Mesothelial cell of epicardium (in vitro differentiated cells): ENCODE measurements at regions not wholly inside any gene's neighbourhood (a gene's known extent, or its start where the extent isn't known, plus 50 kb on each side); places are given as distances from the start of the nearest gene placed in this dataset.
"Not testable (repeated sequence)": the region's sequence is repeated elsewhere in the genome, so short reads cannot be mapped to it uniquely, and the experiment has no call there.

Experiments used
- DNase-seq, 2 experiments: peaks; one replicate each; pipeline ENCODE4 v3.0.0; 2021; ENCODE audit warnings: low spot score in 2 of 2; ENCODE audit not compliant: unreplicated experiment in 2 of 2
- H3K27ac Mint-ChIP-seq: 2 replicates; pipeline ENCODE4 v1.8.0; 2021; ENCODE audit warnings: mixed read lengths
- H3K27me3 Mint-ChIP-seq: 2 replicates; pipeline ENCODE4 v1.8.0; 2021; ENCODE audit warnings: low read depth, mixed read lengths
- H3K36me3 Mint-ChIP-seq: 2 replicates; pipeline ENCODE4 v1.8.0; 2021; ENCODE audit warnings: mixed read lengths
- H3K4me1 Mint-ChIP-seq: 2 replicates; pipeline ENCODE4 v1.8.0; 2021; ENCODE audit warnings: mixed read lengths
- H3K4me3 Mint-ChIP-seq: 2 replicates; pipeline ENCODE4 v1.8.0; 2021; ENCODE audit warnings: mild to moderate bottlenecking, moderate library complexity, mixed read lengths
- H3K9me3 Mint-ChIP-seq: 2 replicates; pipeline ENCODE4 v1.8.0; 2021; ENCODE audit warnings: mixed read lengths
- TF ChIP-seq, protein P1 (sequence below): fragments of 200-600 bp; sonication (generic); IDR thresholded peaks from one replicate; pipeline ENCODE4 v1.5.0; 2021; ENCODE audit warnings: antibody characterized with exemption; ENCODE audit not compliant: unreplicated experiment

DNA sequence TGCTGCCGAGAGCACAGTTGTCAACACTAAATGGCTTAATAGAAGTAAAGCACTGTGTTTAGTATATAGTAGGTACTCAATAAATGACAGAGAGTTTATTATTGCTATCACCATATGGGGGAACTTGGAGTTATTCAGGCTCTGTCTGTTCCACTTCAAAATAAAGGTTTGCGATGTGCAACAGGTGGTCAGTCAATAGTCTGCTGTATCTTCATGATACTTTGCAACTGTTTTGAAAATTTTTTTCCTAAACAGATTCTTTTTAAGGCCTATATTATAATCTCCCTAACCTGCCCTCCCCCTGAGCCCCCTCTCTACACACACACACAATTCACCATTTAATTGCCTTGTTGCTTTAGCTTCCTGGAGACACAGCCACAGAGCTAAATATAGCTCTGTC, 164.7 kb upstream of the NR2F2 start:
- Mint-ChIP-seq H3K4me3 (no peak overlapping the region), H3K27ac (peak overlapping the region; percentile 35), H3K4me1 (peaks cover 43% of the 10 kb centered on the region), H3K9me3 (peaks cover 10% of the 10 kb centered on the region), H3K36me3 (peaks cover 15% of the 10 kb centered on the region), H3K27me3 (no peaks in the 10 kb centered on the region)
- TF ChIP-seq, protein P1, sequence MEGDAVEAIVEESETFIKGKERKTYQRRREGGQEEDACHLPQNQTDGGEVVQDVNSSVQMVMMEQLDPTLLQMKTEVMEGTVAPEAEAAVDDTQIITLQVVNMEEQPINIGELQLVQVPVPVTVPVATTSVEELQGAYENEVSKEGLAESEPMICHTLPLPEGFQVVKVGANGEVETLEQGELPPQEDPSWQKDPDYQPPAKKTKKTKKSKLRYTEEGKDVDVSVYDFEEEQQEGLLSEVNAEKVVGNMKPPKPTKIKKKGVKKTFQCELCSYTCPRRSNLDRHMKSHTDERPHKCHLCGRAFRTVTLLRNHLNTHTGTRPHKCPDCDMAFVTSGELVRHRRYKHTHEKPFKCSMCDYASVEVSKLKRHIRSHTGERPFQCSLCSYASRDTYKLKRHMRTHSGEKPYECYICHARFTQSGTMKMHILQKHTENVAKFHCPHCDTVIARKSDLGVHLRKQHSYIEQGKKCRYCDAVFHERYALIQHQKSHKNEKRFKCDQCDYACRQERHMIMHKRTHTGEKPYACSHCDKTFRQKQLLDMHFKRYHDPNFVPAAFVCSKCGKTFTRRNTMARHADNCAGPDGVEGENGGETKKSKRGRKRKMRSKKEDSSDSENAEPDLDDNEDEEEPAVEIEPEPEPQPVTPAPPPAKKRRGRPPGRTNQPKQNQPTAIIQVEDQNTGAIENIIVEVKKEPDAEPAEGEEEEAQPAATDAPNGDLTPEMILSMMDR = no peak
- no peak for DNase-seq

DNA sequence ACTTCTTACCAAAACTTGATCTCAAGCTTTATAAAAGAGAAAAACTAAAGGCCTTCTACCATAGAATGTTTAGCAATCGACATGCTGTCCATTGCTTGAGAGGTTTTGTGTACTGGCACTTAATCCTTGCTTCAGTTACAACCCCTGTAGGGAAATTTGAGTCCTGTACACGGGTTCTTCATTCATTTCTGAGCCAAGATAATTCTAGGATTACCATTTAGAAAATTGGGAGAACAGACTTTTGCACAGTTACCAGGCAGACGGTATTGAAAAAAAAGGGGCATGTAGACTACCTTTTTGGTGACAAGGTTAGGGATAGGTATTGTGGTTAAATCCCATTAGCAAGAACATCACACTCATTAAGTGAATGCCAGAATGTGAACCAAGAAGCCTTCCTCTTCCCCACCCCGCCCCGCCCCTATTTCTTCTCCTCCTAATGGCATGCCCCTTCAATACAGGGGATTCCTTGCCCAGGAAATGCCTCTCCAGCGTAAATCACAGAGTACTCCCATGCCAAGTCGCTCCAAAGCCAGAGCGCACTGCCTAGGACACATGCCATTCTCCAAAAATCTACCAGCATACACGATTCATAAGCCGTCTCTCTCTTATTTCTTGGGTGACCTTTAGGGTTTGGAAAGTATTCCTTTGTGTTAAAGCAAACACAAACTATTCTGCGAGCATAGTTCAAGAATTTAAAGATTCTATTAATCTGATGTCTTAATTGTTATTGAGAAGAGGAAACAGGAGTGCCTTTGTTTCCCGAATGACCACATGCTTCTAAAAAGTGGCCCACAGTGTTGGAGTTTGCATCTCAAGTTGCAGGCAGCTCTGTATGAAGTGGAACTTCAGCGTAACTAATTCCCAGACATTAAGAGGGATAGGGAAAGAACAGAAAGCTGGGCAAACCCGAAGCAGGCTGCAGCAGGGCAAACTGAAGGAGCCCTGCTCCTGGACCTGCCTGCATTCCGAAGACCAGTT, 164.0 kb upstream of the NR2F2 start:
- no peaks in the 10 kb centered on the region for H3K27me3 Mint-ChIP-seq
- peaks cover 37% of the 10 kb centered on the region for H3K4me1 Mint-ChIP-seq
- no peak for DNase-seq
- H3K36me3 Mint-ChIP-seq = peaks cover 15% of the 10 kb centered on the region
- TF ChIP-seq, protein P1 = no peak
- H3K4me3 Mint-ChIP-seq = no peak overlapping the region
- peaks cover 10% of the 10 kb centered on the region for H3K9me3 Mint-ChIP-seq
- peak overlapping the region; percentile 63 for H3K27ac Mint-ChIP-seq

DNA sequence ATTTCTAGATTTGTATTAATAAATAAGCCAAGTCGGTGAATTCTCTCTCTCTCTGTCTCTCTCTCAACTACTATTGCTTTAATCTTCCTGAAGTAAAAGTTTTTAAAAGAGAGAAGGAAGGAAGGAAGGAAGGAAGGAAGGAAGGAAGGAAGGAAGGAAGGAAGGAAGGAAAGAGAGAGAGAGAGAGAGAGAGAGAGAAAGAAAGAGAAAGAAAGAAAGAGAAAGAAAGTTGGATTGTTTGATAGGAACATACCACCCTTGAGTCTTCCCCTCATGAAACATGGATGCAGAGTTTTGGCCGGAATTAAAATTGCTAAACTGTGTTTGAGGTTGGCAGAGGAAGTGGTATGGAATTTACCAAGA, 159.9 kb upstream of the NR2F2 start:
- H3K27ac Mint-ChIP-seq, DNase-seq, H3K27me3 Mint-ChIP-seq, H3K4me3 Mint-ChIP-seq: not testable (repeated sequence)
- Mint-ChIP-seq H3K4me1 (peaks cover 37% of the 10 kb centered on the region), H3K36me3 (peaks cover 13% of the 10 kb centered on the region), H3K9me3 (peaks cover 10% of the 10 kb centered on the region)

DNA sequence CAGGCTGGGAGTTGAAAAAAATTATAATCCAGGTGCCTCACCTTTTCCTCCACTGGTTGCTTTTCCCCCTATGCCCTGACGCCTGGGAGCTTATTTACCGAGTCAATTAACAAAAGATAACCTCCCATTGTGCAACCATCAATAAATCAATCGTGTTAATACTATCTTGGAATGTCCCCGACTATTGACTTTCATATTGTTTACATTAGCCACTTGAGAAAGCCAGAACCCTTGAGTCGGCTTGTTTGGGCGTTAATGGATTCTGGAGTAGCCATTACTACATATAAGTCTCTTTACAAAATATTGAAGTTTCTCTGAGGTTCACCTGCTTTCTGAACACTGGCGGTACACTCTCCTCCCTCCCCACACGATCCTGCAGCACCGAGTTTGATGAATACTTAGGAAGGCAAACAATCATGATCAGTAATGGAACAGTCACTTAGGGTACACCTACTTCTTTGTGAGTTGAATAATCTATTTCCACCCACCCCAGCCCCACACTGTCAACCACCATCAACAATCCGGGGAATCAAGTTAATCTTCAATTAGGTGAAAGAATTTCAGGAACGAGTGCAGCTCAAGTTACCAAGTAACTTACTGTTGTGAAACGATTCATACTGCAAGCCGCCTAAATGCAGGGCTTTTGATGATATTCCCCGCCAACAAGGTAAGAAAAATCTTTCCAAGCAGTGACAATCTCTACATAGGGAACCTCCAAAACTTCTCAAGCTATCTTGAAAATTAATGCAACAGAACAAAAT, 159.3 kb upstream of the NR2F2 start:
- DNase-seq = peak in 1 of 2 experiments; percentile 43
- Mint-ChIP-seq H3K4me1 (peaks cover 31% of the 10 kb centered on the region), H3K27me3 (no peaks in the 10 kb centered on the region), H3K27ac (no peak overlapping the region), H3K9me3 (peaks cover 10% of the 10 kb centered on the region), H3K36me3 (peaks cover 14% of the 10 kb centered on the region), H3K4me3 (no peak overlapping the region)
- TF ChIP-seq, protein P1 = no peak

DNA sequence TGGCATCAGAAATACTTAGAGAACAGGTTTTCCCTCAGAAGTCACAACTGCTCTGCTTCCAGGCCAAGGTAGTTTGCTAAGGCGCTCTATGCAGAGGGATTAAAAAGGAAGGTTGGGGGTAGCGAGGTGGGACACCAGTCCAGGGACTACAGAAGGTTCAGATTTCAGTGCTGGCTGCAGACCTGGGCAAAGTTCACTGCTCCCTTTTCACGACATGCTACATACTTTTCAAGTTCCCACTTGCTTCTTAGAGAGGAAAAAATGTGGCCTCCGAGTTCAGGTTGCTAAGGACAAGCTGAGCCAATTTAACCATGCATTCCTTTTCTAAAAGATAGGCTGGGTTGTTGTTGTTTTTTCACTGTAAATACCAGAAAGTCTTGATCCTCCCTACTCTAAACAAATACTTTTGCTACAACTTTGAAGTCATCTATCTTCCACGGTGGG, 158.6 kb upstream of the NR2F2 start:
- no peak overlapping the region for H3K4me3 Mint-ChIP-seq
- no peak for DNase-seq
- no peak overlapping the region for H3K27ac Mint-ChIP-seq
- TF ChIP-seq, protein P1 = no peak
- H3K4me1 Mint-ChIP-seq = peaks cover 29% of the 10 kb centered on the region
- no peaks in the 10 kb centered on the region for H3K27me3 Mint-ChIP-seq
- peaks cover 14% of the 10 kb centered on the region for H3K36me3 Mint-ChIP-seq
- peaks cover 10% of the 10 kb centered on the region for H3K9me3 Mint-ChIP-seq

DNA sequence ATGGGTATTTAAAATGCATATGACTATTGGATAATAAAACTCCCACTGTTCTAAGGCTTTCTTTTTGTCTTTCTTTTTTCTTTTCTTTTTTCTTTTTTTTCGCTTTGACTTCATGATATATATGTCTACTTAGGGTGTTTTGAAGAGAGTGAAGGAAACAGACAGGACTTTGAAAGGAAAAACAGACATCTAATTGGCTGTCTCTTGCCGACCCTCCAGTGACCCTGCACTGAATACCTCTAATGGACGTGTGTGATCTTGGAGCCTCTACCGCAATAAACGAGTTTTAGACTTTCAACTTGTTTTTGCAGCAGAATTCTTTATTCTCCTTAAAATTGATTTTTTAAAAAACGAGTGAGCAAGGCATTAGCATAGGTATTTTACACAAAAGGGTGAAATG, 158.1 kb upstream of the NR2F2 start:
- TF ChIP-seq, protein P1 = no peak
- Mint-ChIP-seq H3K27ac (no peak overlapping the region), H3K4me1 (peaks cover 29% of the 10 kb centered on the region), H3K4me3 (no peak overlapping the region), H3K9me3 (peaks cover 10% of the 10 kb centered on the region), H3K36me3 (peaks cover 14% of the 10 kb centered on the region), H3K27me3 (no peaks in the 10 kb centered on the region)
- no peak for DNase-seq
